Adrenal gland (tissue), 5 donors: ENCODE measurements at regions not wholly inside any gene's neighbourhood (a gene's known extent, or its start where the extent isn't known, plus 50 kb on each side); places are given as distances from the start of the nearest gene placed in this dataset.

Experiments used
- CTCF ChIP-seq, 6 experiments: fragments of 450-650 bp in 4 of 6; fragments of 200-600 bp in 2 of 6; sonication (generic) in 1 of 6; IDR thresholded peaks; 1 replicate in 5 of 6; 2 replicates in 1 of 6; pipeline versions ENCODE4 v1.5.1 to v1.8.0; 2016 to 2021; ENCODE audit warnings: antibody characterized with exemption in 6 of 6, mild to moderate bottlenecking in 2 of 6, moderate library complexity in 1 of 6
- POLR2A ChIP-seq, 2 donors: fragments of 450-650 bp; IDR thresholded peaks; one replicate each; pipeline ENCODE4 v1.6.1; 2017; ENCODE audit warnings: antibody characterized with exemption in 2 of 2, mild to moderate bottlenecking in 2 of 2, moderate library complexity in 1 of 2
- donor health status: DM: no; HTN: no; CAD: no.

GRCh38 chr14:95011445-95012006 is 145.8 kb downstream of the DICER1 start:
- TF ChIP-seq CTCF (IDR thresholded peaks at IDR 0.05) (no peak), POLR2A (IDR thresholded peaks at IDR 0.05) (no peak)
